ENCODE measurements at regions not wholly inside any gene's neighbourhood (a gene's known extent, or its start where the extent isn't known, plus 50 kb on each side); places are given as distances from the start of the nearest gene placed in this dataset.

DNA sequence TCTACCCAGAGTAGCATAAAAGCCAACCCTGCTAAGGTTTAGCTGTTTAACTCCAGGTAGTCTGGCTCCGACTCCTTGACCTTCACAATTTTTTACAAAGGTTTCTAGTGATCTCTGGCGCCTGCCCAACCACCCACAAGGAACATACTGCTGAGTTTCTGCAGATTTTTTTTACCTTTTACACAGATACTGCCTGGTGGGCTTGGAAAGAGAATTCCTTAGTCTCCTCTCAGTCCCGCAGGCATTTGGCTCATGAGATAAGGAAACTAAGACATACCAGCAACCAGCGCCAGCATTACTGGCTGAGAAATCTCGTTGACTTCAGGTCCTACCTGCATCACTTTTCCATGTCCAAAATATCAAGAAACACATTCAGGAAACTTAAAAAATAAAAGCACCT, 51.1 kb upstream of the LYZL1 start:
- Mint-ChIP-seq H3K9me3 (no peaks in the 10 kb centered on the region), H3K27ac (no peak overlapping the region), H3K36me3 (ENCODE audit: low read depth) (no peaks in the 10 kb centered on the region), H3K4me3 (no peak overlapping the region), H3K4me1 (ENCODE audit: low read depth) (no peaks in the 10 kb centered on the region), H3K27me3 (ENCODE audit: low read depth) (no peaks in the 10 kb centered on the region)
- no peak for DNase-seq (ENCODE audit: low spot score)

- no peaks in the 10 kb centered on the region for H3K4me1 Mint-ChIP-seq (ENCODE audit: low read depth)
- H3K4me3 Mint-ChIP-seq, result no peak overlapping the region
- H3K9me3 Mint-ChIP-seq, result no peaks in the 10 kb centered on the region
These were observed 50.2 kb upstream of the LYZL1 start for GRCh38 chr10:29238523-29239135.

More at GRCh38 chr10:29238523-29239135, 50.2 kb upstream of the LYZL1 start:
- no peak for DNase-seq (ENCODE audit: low spot score)
- no peak overlapping the region for H3K27ac Mint-ChIP-seq
- H3K27me3 Mint-ChIP-seq (ENCODE audit: low read depth), result no peaks in the 10 kb centered on the region
- H3K36me3 Mint-ChIP-seq (ENCODE audit: low read depth), result no peaks in the 10 kb centered on the region

Measured in T-helper 2 cell treated with Interferon-gamma antibody and Interleukin-4, amounts not matched to agents 5 μg/mL and 100 μg/mL, for 36 hours (primary cell).